CD14-positive monocyte (primary cell): ENCODE measurements at regions not wholly inside any gene's neighbourhood (a gene's known extent, or its start where the extent isn't known, plus 50 kb on each side); places are given as distances from the start of the nearest gene placed in this dataset.

Experiments used
- DNase-seq, 3 donors: peaks; one replicate each; pipeline ENCODE4 v3.0.0-alpha.2; 2011 to 2022
- H2AFZ ChIP-seq: 2 replicates; pipeline ENCODE4 v1.6.0; 2012; ENCODE audit warnings: mild to moderate bottlenecking, low read depth, low read length, inconsistent platforms; ENCODE audit not compliant: insufficient read depth, poor library complexity, severe bottlenecking
- H3K27ac ChIP-seq, 2 donors: 1 replicate in 1 of 2; 2 replicates in 1 of 2; pipeline ENCODE4 v1.5.1; 2012 to 2013; ENCODE audit warnings: low read length in 2 of 2, control low read depth in 1 of 2, inconsistent platforms in 1 of 2, low read depth in 1 of 2, mild to moderate bottlenecking in 1 of 2
- H3K27me3 ChIP-seq, 2 donors: one replicate each; pipeline versions ENCODE4 v1.6.0 to v1.6.1; 2011 to 2013; ENCODE audit warnings: low read length in 2 of 2; ENCODE audit not compliant: control insufficient read depth in 2 of 2, insufficient read depth in 2 of 2
- H3K36me3 ChIP-seq, 2 donors: replicated peaks in 1 of 2; 1 replicate in 1 of 2; 2 replicates in 1 of 2; pipeline versions ENCODE4 v1.5.1 to v1.6.1; 2012 to 2013; ENCODE audit warnings: low read length in 2 of 2, control low read depth in 1 of 2, inconsistent platforms in 1 of 2, mild to moderate bottlenecking in 1 of 2; ENCODE audit not compliant: insufficient read depth in 2 of 2, control insufficient read depth in 1 of 2
- H3K4me1 ChIP-seq, 2 donors: 1 replicate in 1 of 2; 2 replicates in 1 of 2; pipeline versions ENCODE4 v1.5.1 to v1.6.1; 2012 to 2013; ENCODE audit warnings: low read length in 2 of 2, control low read depth in 1 of 2, inconsistent platforms in 1 of 2, mild to moderate bottlenecking in 1 of 2, moderate library complexity in 1 of 2; ENCODE audit not compliant: insufficient read depth in 2 of 2, control insufficient read depth in 1 of 2
- H3K4me2 ChIP-seq: replicated peaks from 2 replicates; pipeline ENCODE3; 2012; ENCODE audit warnings: low read length, moderate library complexity, mild to moderate bottlenecking; ENCODE audit not compliant: poor library complexity, severe bottlenecking; ENCODE audit errors: extremely low read depth
- H3K4me3 ChIP-seq, 3 experiments: fragments of 200-600 bp in 1 of 3; sonication (generic) in 1 of 3; replicated peaks in 1 of 3; 1 replicate in 2 of 3; 2 replicates in 1 of 3; pipeline ENCODE4 v1.5.1; 2011 to 2013; ENCODE audit warnings: low read length in 3 of 3, mild to moderate bottlenecking in 3 of 3, control low read depth in 2 of 3, low read depth in 2 of 3, inconsistent platforms in 1 of 3, moderate library complexity in 1 of 3
- H3K79me2 ChIP-seq: 2 replicates; pipeline ENCODE4 v1.6.0; 2012; ENCODE audit warnings: mild to moderate bottlenecking, control low read depth, inconsistent platforms, low read length, moderate library complexity; ENCODE audit not compliant: insufficient read depth
- H3K9ac ChIP-seq: 2 replicates; pipeline ENCODE4 v1.6.0; 2017; ENCODE audit warnings: low read length, mild to moderate bottlenecking; ENCODE audit not compliant: insufficient read depth, poor library complexity, severe bottlenecking
- H3K9me3 ChIP-seq, 2 donors: replicated peaks in 1 of 2; 1 replicate in 1 of 2; 2 replicates in 1 of 2; pipeline versions ENCODE4 v1.5.1 to v1.6.1; 2012 to 2013; ENCODE audit warnings: low read length in 2 of 2, control low read depth in 1 of 2; ENCODE audit not compliant: control insufficient read depth in 1 of 2, insufficient read depth in 1 of 2
- H4K20me1 ChIP-seq: 2 replicates; pipeline ENCODE4 v1.6.0; 2012; ENCODE audit warnings: mild to moderate bottlenecking, low read length, control low read depth, moderate library complexity; ENCODE audit not compliant: insufficient read depth
- H3K27ac Mint-ChIP-seq, 7 donors: one replicate each; pipeline ENCODE4 v1.8.0; 2020; ENCODE audit warnings: mild to moderate bottlenecking in 7 of 7, mixed read lengths in 7 of 7, moderate library complexity in 6 of 7, inconsistent platforms in 2 of 7
- H3K27me3 Mint-ChIP-seq, 3 donors: one replicate each; pipeline ENCODE4 v1.8.0; 2021 to 2022; ENCODE audit warnings: low read depth in 3 of 3, mild to moderate bottlenecking in 3 of 3, mixed read lengths in 3 of 3, moderate library complexity in 3 of 3, inconsistent platforms in 1 of 3
- H3K36me3 Mint-ChIP-seq, 2 donors: one replicate each; pipeline ENCODE4 v1.8.0; 2020; ENCODE audit warnings: mixed read lengths in 2 of 2, inconsistent platforms in 1 of 2, mild to moderate bottlenecking in 1 of 2
- H3K4me1 Mint-ChIP-seq: one replicate; pipeline ENCODE4 v1.8.0; 2020; ENCODE audit warnings: mild to moderate bottlenecking, mixed read lengths
- H3K4me3 Mint-ChIP-seq, 2 donors: one replicate each; pipeline ENCODE4 v1.8.0; 2020; ENCODE audit warnings: mild to moderate bottlenecking in 2 of 2, mixed read lengths in 2 of 2, moderate library complexity in 1 of 2
- H3K9me3 Mint-ChIP-seq, 7 donors: one replicate each; pipeline ENCODE4 v1.8.0; 2020 to 2022; ENCODE audit warnings: mixed read lengths in 7 of 7, mild to moderate bottlenecking in 6 of 7, moderate library complexity in 6 of 7, inconsistent platforms in 2 of 7
- CTCF ChIP-seq: fragments of 200-600 bp; IDR thresholded peaks from one replicate; pipeline ENCODE4 v1.8.0; 2022; ENCODE audit warnings: antibody characterized with exemption, mild to moderate bottlenecking
- WGBS: methylation state at CpG from one replicate; pipeline ENCODE4 v1.1.5; 2013; ENCODE audit warnings: missing lambda C conversion rate; ENCODE audit not compliant: insufficient coverage; 5-methylcytosine and 5-hydroxymethylcytosine counted together
- intact Hi-C, 2 donors: fragments of 100-400 bp; cut with micrococcal nuclease; formaldehyde crosslinking; loops; one replicate each; pipeline versions ENCODE4 v1.15.0 to v1.15.1; 2023

- Histone ChIP-seq H2AFZ (no peak overlapping the region), H3K27me3 (no peaks in the 10 kb centered on the region), H3K27ac (no peak overlapping the region), H3K4me1 (no peaks in the 10 kb centered on the region), H3K4me2 (no peak overlapping the region), H3K9me3 (peaks cover 0 to 4% of the 10 kb centered on the region in 2 donors), H3K36me3 (no peaks in the 10 kb centered on the region), H3K79me2 (no peaks in the 10 kb centered on the region), H4K20me1 (no peaks in the 10 kb centered on the region), H3K4me3 (no peak overlapping the region), H3K9ac (no peak overlapping the region)
- Mint-ChIP-seq H3K27ac (no peak overlapping the region), H3K4me3 (no peak overlapping the region), H3K9me3 (peaks cover 2 to 12% (median 5%) of the 10 kb centered on the region in 7 donors), H3K4me1 (no peaks in the 10 kb centered on the region), H3K36me3 (peaks cover 29 to 36% of the 10 kb centered on the region in 2 donors), H3K27me3 (peaks cover 1 to 2% (median 1%) of the 10 kb centered on the region in 3 donors)
- intact Hi-C loops = no loop called here
- no peak for DNase-seq
- TF ChIP-seq CTCF = no peak
- 100% methylated on average over 2 of the region's 12 CpGs for WGBS
Observed at GRCh38 chr6:1545654-1546053, 64.1 kb upstream of the FOXC1 start.

GRCh38 chr6:1547785-1548184, 61.9 kb upstream of the FOXC1 start:
- Histone ChIP-seq H4K20me1 (no peaks in the 10 kb centered on the region), H3K27me3 (no peaks in the 10 kb centered on the region), H2AFZ (no peak overlapping the region), H3K36me3 (no peaks in the 10 kb centered on the region), H3K79me2 (no peaks in the 10 kb centered on the region), H3K4me1 (no peaks in the 10 kb centered on the region), H3K9ac (no peak overlapping the region), H3K4me2 (no peak overlapping the region), H3K4me3 (no peak overlapping the region), H3K9me3 (peaks cover 0 to 4% of the 10 kb centered on the region in 2 donors), H3K27ac (no peak overlapping the region)
- 97% methylated on average over 8 of the region's 8 CpGs for WGBS
- peaks cover 29% of the 10 kb centered on the region in 2 donors for H3K36me3 Mint-ChIP-seq
- no peak overlapping the region for H3K4me3 Mint-ChIP-seq
- H3K27ac Mint-ChIP-seq = no peak overlapping the region
- peaks cover 2 to 11% (median 5%) of the 10 kb centered on the region in 7 donors for H3K9me3 Mint-ChIP-seq
- no peaks in the 10 kb centered on the region for H3K4me1 Mint-ChIP-seq
- no peak for TF ChIP-seq CTCF
- intact Hi-C loops = no loop called here
- DNase-seq = no peak
- peaks cover 1 to 2% (median 1%) of the 10 kb centered on the region in 3 donors for H3K27me3 Mint-ChIP-seq
